Skeletal muscle satellite cell (primary cell): ENCODE measurements at regions not wholly inside any gene's neighbourhood (a gene's known extent, or its start where the extent isn't known, plus 50 kb on each side); places are given as distances from the start of the nearest gene placed in this dataset.
"Not testable (repeated sequence)": the region's sequence is repeated elsewhere in the genome, so short reads cannot be mapped to it uniquely, and the experiment has no call there.

ENCODE experiments used
- H3K27me3 ChIP-seq: 2 replicates; pipeline ENCODE4 v1.7.0; 2013; ENCODE audit warnings: low read length; ENCODE audit not compliant: control insufficient read depth, insufficient read depth
- H3K36me3 ChIP-seq: 2 replicates; pipeline ENCODE4 v1.7.0; 2013; ENCODE audit warnings: mild to moderate bottlenecking, control low read depth, low read length; ENCODE audit not compliant: insufficient read depth
- H3K4me1 ChIP-seq: 2 replicates; pipeline ENCODE4 v1.7.0; 2013; ENCODE audit warnings: low read length; ENCODE audit not compliant: control insufficient read depth, insufficient read depth
- H3K4me2 ChIP-seq: 2 replicates; pipeline ENCODE4 v1.7.0; 2013; ENCODE audit warnings: mild to moderate bottlenecking, low read length
- H3K4me3 ChIP-seq: 2 replicates; pipeline ENCODE4 v1.7.0; 2013; ENCODE audit warnings: low read length
- H3K9ac ChIP-seq: 2 replicates; pipeline ENCODE4 v1.7.0; 2013; ENCODE audit warnings: mild to moderate bottlenecking, low read depth, low read length, moderate library complexity
- H3K9me3 ChIP-seq: replicated peaks from 2 replicates; pipeline ENCODE4 v1.7.0; 2013; ENCODE audit warnings: mild to moderate bottlenecking, control low read depth, low read length

DNA sequence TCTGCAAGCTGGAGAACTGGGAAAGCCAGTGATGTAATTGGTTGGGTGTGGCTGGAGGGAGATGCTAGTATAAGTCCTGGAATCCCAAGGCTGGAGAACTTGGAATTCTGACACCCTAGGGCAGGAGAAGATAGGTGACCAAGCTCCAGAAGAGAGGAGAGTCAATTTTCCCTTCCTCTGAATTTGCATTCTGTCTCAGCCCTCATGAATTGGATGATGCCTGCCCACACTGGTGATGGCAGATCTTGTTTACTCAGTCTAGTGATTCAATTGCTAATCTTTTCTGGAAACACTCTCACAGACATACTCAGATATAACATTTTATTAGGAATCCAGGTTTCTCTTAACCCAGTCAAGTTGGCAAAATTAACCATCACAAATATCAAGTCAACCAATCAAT lies 287.2 kb downstream of the RDH14 start:
- H3K4me3 ChIP-seq = no peak overlapping the region
- no peaks in the 10 kb centered on the region for H3K36me3 ChIP-seq
- H3K4me2 ChIP-seq = no peak overlapping the region
- H3K27me3 ChIP-seq = no peaks in the 10 kb centered on the region
- no peak overlapping the region for H3K9ac ChIP-seq
- H3K9me3 ChIP-seq = no peaks in the 10 kb centered on the region
- H3K4me1 ChIP-seq = no peaks in the 10 kb centered on the region

DNA sequence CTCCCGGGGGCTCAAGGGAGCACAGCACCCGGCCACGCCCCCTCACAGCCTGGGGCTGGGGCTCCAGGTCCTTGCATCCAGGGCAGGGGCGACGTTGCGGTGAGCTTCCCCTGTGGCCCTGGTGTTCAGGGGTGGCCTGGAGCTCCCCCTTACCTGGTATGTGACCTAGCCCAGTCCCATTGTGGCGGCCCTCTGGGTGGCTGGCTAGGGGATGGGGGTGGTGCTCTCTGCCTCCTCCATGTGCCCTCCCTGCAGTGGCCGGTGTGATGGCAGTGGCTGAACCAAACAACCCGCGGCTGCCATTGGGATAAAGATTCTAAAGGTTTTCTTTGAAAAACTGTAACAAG lies 288.3 kb downstream of the RDH14 start:
- Histone ChIP-seq H3K4me3 (no peak overlapping the region), H3K9me3 (no peaks in the 10 kb centered on the region), H3K27me3 (no peaks in the 10 kb centered on the region), H3K36me3 (no peaks in the 10 kb centered on the region), H3K4me1 (no peaks in the 10 kb centered on the region), H3K4me2 (no peak overlapping the region), H3K9ac (no peak overlapping the region)

- no peak overlapping the region for H3K9ac ChIP-seq
- H3K4me2 ChIP-seq = no peak overlapping the region
- H3K9me3 ChIP-seq = no peaks in the 10 kb centered on the region
- no peaks in the 10 kb centered on the region for H3K4me1 ChIP-seq
- no peak overlapping the region for H3K4me3 ChIP-seq
- H3K27me3 ChIP-seq = no peaks in the 10 kb centered on the region
- H3K36me3 ChIP-seq = no peaks in the 10 kb centered on the region
These were observed 288.9 kb downstream of the RDH14 start for GRCh38 chr2:18271370-18272147.

GRCh38 chr2:18268400-18268799 lies 292.1 kb downstream of the RDH14 start:
- Histone ChIP-seq H3K4me3 (no peak overlapping the region), H3K4me1 (no peaks in the 10 kb centered on the region), H3K9ac (no peak overlapping the region), H3K27me3 (no peaks in the 10 kb centered on the region), H3K9me3 (no peaks in the 10 kb centered on the region), H3K36me3 (no peaks in the 10 kb centered on the region), H3K4me2 (no peak overlapping the region)

DNA sequence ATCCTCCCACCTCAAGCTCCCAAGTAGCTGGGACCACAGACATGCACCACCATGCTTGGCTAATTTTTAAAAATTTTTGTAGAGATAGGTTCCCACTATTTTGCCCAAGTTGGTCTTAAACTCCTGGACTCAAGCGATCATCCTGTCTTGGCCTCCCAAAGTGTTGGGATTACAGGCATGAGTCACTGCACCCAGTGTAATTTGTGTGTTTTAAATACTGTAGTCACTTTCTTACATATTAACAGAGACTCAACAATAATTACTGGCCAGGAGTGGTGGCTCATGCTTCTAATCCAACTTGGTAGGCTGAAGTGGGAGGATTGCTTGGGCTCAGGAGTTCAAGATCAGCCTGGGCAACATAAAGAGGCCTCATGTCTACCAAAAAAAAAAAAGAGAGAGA lies 293.0 kb downstream of the RDH14 start:
- H3K9me3 ChIP-seq = no peaks in the 10 kb centered on the region
- H3K36me3 ChIP-seq = no peaks in the 10 kb centered on the region
- H3K4me3 ChIP-seq = no peak overlapping the region
- no peaks in the 10 kb centered on the region for H3K4me1 ChIP-seq
- H3K27me3 ChIP-seq = no peaks in the 10 kb centered on the region
- no peak overlapping the region for H3K4me2 ChIP-seq
- no peak overlapping the region for H3K9ac ChIP-seq

DNA sequence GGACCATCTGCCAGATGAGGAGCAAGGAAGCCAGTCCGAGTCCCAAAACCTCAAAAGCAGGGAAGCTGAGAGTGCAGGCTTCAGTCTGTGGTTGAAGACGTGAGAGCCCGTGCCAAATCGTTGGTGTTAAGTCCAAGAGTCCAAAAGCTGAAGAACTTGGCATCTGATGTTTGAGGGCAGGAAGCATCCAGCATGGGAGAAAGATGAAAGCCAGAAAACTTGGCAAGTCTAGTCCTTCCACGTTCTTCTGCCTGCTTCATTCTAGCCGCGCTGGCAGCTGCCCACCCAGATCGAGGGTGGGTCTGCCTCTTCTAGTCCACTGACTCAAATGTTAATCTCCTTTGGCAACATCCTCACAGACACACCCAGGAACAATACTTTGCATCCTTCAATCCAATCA lies 293.8 kb downstream of the RDH14 start:
- H3K27me3 ChIP-seq, H3K4me1 ChIP-seq, H3K4me3 ChIP-seq, H3K4me2 ChIP-seq, H3K9me3 ChIP-seq, H3K36me3 ChIP-seq, H3K9ac ChIP-seq: not testable (repeated sequence)

DNA sequence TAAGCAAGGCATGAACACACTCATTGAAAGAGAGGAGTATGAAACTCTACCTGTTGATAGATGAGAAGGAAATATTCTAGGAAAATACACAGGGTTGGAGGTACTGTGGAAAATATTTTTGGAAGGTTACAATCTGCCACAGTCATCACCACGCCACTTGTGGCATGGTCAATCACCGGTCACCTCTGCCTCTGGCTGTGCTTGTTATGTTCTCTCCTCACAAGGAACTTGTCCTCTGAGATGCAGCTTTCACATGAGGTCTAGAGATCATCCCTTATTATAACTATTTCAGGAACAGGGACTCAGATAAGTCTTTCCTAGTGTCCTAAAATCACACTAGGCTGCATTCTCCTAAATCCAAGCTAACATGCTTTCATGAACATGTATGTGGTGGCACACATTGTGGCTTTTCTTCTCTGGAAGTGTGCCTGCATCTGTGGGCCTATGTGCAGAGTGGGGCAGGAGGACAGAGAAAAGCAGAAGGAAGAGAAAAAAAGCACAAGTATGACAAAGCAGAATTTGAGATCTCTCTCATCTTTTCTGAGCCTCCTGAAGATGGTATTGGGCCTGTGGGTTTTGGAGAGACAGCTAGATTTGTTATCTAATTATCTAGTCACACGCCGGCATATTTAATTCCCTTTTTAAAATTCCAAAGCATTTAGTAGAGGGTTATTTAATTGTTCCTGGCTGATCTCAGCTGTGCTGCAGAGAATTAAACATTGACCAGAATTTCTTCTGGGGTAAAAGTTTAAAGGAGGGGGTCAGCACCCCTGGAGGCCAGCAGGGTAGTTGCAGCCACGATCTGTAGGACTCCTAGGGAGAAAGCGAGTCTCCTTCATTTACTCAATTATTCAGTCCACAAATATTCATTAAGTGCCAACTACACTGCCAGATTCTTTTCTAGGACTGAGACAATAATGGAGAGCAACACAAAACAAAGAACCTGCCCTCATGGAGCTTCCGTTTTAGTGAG lies 294.6 kb downstream of the RDH14 start:
- no peaks in the 10 kb centered on the region for H3K36me3 ChIP-seq
- H3K4me3 ChIP-seq = no peak overlapping the region
- H3K9ac ChIP-seq = no peak overlapping the region
- H3K9me3 ChIP-seq = no peaks in the 10 kb centered on the region
- no peaks in the 10 kb centered on the region for H3K27me3 ChIP-seq
- H3K4me2 ChIP-seq = no peak overlapping the region
- H3K4me1 ChIP-seq = no peaks in the 10 kb centered on the region

- Histone ChIP-seq H3K36me3 (no peaks in the 10 kb centered on the region), H3K4me1 (no peaks in the 10 kb centered on the region), H3K4me3 (no peak overlapping the region), H3K9ac (no peak overlapping the region), H3K27me3 (no peaks in the 10 kb centered on the region), H3K4me2 (no peak overlapping the region), H3K9me3 (no peaks in the 10 kb centered on the region)
These were observed 297.9 kb downstream of the RDH14 start for GRCh38 chr2:18262601-18263000.

GRCh38 chr2:18253686-18254197 lies 306.7 kb downstream of the RDH14 start:
- H3K9ac ChIP-seq = no peak overlapping the region
- no peak overlapping the region for H3K4me2 ChIP-seq
- H3K4me3 ChIP-seq = no peak overlapping the region
- H3K36me3 ChIP-seq = no peaks in the 10 kb centered on the region
- H3K9me3 ChIP-seq = no peaks in the 10 kb centered on the region
- H3K27me3 ChIP-seq = no peaks in the 10 kb centered on the region
- no peaks in the 10 kb centered on the region for H3K4me1 ChIP-seq

GRCh38 chr2:18251486-18251885 lies 309.0 kb downstream of the RDH14 start:
- Histone ChIP-seq H3K9ac (no peak overlapping the region), H3K36me3 (no peaks in the 10 kb centered on the region), H3K4me3 (no peak overlapping the region), H3K9me3 (no peaks in the 10 kb centered on the region), H3K4me2 (no peak overlapping the region), H3K27me3 (no peaks in the 10 kb centered on the region), H3K4me1 (no peaks in the 10 kb centered on the region)

DNA sequence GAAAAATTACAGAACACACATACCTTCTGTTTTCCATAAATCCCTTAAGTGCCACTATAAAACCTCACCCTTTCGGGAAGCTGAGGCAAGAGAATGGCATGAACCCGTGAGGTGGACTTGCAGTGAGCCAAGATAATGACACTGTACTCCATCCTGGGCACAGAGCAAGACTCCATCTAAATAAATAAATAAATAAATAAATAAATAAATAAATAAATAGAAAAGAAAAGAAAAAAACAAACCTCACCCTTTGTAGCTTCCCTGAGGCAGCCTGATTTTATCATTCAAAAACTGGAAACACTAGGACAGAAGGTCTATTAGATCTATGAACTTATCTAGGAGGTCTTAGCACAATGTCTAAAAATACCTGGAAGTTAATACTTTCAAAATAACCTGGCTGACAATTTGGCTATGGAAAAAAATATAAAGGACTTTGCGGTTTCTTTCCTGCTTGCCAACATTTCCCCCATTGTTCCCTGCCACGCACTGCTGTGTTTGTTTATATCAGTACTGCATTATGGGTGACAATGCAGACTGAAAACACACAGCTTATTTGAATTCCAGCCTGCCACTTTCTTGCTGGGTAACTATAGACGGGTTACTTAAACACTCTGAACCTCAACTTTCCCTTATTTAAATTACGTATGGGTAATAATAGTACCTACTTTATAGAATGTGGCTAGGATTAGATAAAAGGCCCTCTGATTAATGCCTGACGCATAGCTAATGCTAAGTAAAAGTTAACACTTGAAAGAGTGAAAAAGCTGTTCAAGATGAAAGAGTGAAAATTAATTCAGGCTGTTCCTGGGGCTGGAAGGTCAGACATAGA lies 313.0 kb downstream of the RDH14 start:
- no peak overlapping the region for H3K4me2 ChIP-seq
- H3K36me3 ChIP-seq = no peaks in the 10 kb centered on the region
- H3K9ac ChIP-seq = no peak overlapping the region
- no peaks in the 10 kb centered on the region for H3K4me1 ChIP-seq
- H3K4me3 ChIP-seq = no peak overlapping the region
- no peaks in the 10 kb centered on the region for H3K27me3 ChIP-seq
- no peaks in the 10 kb centered on the region for H3K9me3 ChIP-seq
